Transverse colon (tissue), 3 donors: ENCODE measurements at regions not wholly inside any gene's neighbourhood (a gene's known extent, or its start where the extent isn't known, plus 50 kb on each side); places are given as distances from the start of the nearest gene placed in this dataset.
A peak's percentile ranks its signal among the peaks of the same experiment; 100 is the strongest.

Experiments used
- EP300 ChIP-seq: sonication (generic); formaldehyde crosslinking; IDR thresholded peaks from one replicate; pipeline ENCODE4 v1.6.1; 2017; ENCODE audit warnings: antibody characterized with exemption, low read depth
- POLR2A ChIP-seq: fragments of 450-650 bp; IDR thresholded peaks from one replicate; pipeline ENCODE4 v1.6.1; 2016; ENCODE audit warnings: antibody characterized with exemption, mild to moderate bottlenecking, moderate library complexity
- TF ChIP-seq, protein P1 (sequence below), 5 experiments: fragments of 200-600 bp in 3 of 5; fragments of 450-650 bp in 2 of 5; sonication (generic) in 3 of 5; IDR thresholded peaks; 1 replicate in 2 of 5; 2 replicates in 3 of 5; pipeline ENCODE4 v1.5.1; 2016 to 2017; ENCODE audit warnings: antibody characterized with exemption in 5 of 5, inconsistent platforms in 3 of 5, mild to moderate bottlenecking in 2 of 5, moderate library complexity in 1 of 5

DNA sequence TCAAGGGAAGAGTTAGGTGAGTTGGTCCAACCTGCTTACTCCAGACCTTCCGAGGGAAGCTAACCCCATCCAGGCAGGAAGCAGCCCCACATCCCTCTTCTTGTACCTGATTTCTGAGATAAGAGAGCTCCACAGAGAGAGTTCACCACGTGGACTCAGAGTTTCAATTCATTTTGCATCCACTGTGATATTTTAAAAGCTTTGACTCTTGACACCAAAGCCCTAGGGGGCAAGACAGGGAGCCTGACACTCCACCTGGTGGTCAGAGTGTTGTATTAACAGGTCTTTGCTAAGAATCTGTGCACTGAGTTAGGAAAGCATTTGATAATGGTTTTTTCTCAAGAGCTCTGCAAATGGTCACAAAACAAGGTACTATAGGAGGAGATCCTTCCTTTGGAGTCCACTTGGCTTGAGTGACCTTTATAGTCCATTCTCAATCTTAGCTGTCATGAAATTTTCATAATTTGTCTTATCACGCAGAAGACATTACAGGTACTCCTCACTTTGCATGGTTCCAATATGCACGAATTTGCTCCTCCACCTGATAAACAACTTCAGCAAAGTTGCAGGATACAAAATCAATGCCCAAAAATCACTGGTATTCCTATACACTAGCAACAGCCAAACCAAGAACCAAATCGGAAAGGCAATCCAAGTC is 56.2 kb upstream of the RIPOR2 start:
- TF ChIP-seq, protein P1, sequence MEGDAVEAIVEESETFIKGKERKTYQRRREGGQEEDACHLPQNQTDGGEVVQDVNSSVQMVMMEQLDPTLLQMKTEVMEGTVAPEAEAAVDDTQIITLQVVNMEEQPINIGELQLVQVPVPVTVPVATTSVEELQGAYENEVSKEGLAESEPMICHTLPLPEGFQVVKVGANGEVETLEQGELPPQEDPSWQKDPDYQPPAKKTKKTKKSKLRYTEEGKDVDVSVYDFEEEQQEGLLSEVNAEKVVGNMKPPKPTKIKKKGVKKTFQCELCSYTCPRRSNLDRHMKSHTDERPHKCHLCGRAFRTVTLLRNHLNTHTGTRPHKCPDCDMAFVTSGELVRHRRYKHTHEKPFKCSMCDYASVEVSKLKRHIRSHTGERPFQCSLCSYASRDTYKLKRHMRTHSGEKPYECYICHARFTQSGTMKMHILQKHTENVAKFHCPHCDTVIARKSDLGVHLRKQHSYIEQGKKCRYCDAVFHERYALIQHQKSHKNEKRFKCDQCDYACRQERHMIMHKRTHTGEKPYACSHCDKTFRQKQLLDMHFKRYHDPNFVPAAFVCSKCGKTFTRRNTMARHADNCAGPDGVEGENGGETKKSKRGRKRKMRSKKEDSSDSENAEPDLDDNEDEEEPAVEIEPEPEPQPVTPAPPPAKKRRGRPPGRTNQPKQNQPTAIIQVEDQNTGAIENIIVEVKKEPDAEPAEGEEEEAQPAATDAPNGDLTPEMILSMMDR (IDR thresholded peaks at IDR 0.05): peak; percentile 64 to 75 (median 71)
- TF ChIP-seq POLR2A: no peak
- TF ChIP-seq EP300: no peak
